HepG2 (cell line): ENCODE measurements at regions not wholly inside any gene's neighbourhood (a gene's known extent, or its start where the extent isn't known, plus 50 kb on each side); places are given as distances from the start of the nearest gene placed in this dataset.
"Not testable (repeated sequence)": the region's sequence is repeated elsewhere in the genome, so short reads cannot be mapped to it uniquely, and the experiment has no call there.

Experiments
- ATF5 ChIP-seq: sonication (generic); formaldehyde crosslinking; IDR thresholded peaks from 2 replicates; pipeline ENCODE4 v1.4.0; 2020; ENCODE audit warnings: mild to moderate bottlenecking, low read depth, missing genetic modification reagents
- CTCF ChIP-seq: sonication (generic); formaldehyde crosslinking; IDR thresholded peaks from 2 replicates; pipeline ENCODE4 v1.5.0; 2020; ENCODE audit warnings: mild to moderate bottlenecking, missing genetic modification reagents, moderate library complexity
- DDIT3 ChIP-seq: sonication (generic); formaldehyde crosslinking; IDR thresholded peaks from 2 replicates; pipeline ENCODE4 v1.4.0; 2020; ENCODE audit warnings: mild to moderate bottlenecking, missing genetic modification reagents
- GABPA ChIP-seq, 2 experiments: IDR thresholded peaks; 2 replicates each; pipeline ENCODE4 v1.6.1; 2011 to 2016; ENCODE audit warnings: low read depth in 2 of 2, low read length in 1 of 2, missing biosample characterization in 1 of 2, missing genetic modification characterization in 1 of 2
- IRF2 ChIP-seq: IDR thresholded peaks from 2 replicates; pipeline ENCODE4 v1.6.1; 2018; ENCODE audit warnings: missing genetic modification reagents, missing compliant biosample characterization
- MXD4 ChIP-seq: IDR thresholded peaks from 2 replicates; pipeline ENCODE4 v1.6.1; 2016; ENCODE audit warnings: mild to moderate bottlenecking, missing biosample characterization, missing genetic modification reagents
- RBFOX2 ChIP-seq: fragments of 200-400 bp; formaldehyde crosslinking; IDR thresholded peaks from 2 replicates; pipeline ENCODE4 v1.6.1; 2017; ENCODE audit warnings: low read depth, mild to moderate bottlenecking, low read length
- TAF1 ChIP-seq: sonication (generic); formaldehyde crosslinking; IDR thresholded peaks from 2 replicates; pipeline ENCODE4 v1.4.0; 2020; ENCODE audit warnings: missing genetic modification reagents
- TARDBP ChIP-seq: sonication (generic); formaldehyde crosslinking; IDR thresholded peaks from 2 replicates; pipeline ENCODE4 v1.8.0; 2022; ENCODE audit warnings: mild to moderate bottlenecking, missing genetic modification reagents
- USF2 ChIP-seq, 2 experiments: sonication (generic) in 1 of 2; formaldehyde crosslinking in 1 of 2; IDR thresholded peaks; 2 replicates each; pipeline versions ENCODE4 v1.5.1 to v1.6.1; 2011 to 2020; ENCODE audit warnings: borderline replicate concordance in 1 of 2, low read depth in 1 of 2, low read length in 1 of 2, mild to moderate bottlenecking in 1 of 2, missing genetic modification reagents in 1 of 2, moderate library complexity in 1 of 2
- ZBTB20 ChIP-seq: sonication (generic); formaldehyde crosslinking; IDR thresholded peaks from 2 replicates; pipeline ENCODE4 v1.8.1; 2023; ENCODE audit warnings: missing genetic modification reagents, low read depth, mild to moderate bottlenecking, borderline replicate concordance
- ZFP37 ChIP-seq: sonication (generic); formaldehyde crosslinking; IDR thresholded peaks from 2 replicates; pipeline ENCODE4 v1.4.0; 2020; ENCODE audit warnings: missing genetic modification reagents, borderline replicate concordance
- ZMAT5 ChIP-seq: sonication (generic); formaldehyde crosslinking; IDR thresholded peaks from 2 replicates; pipeline ENCODE4 v1.5.0; 2020; ENCODE audit warnings: mild to moderate bottlenecking, low read depth, missing genetic modification reagents, borderline replicate concordance

GRCh38 chr14:19052977-19053376 is 85.7 kb downstream of the POTEM start:
- TF ChIP-seq CTCF (CRISPR knock-in tag); TAF1 (CRISPR knock-in tag); TARDBP (CRISPR knock-in tag); MXD4; ZFP37 (CRISPR knock-in tag); DDIT3 (CRISPR knock-in tag); ZMAT5 (CRISPR knock-in tag); USF2 (IDR thresholded peaks at IDR 0.05; ENCODE audit: low read depth, low read length); USF2 (CRISPR knock-in tag; IDR thresholded peaks at IDR 0.05; ENCODE audit: borderline replicate concordance); IRF2 (CRISPR knock-in tag); ATF5 (CRISPR knock-in tag); ZBTB20 (CRISPR knock-in tag); GABPA (IDR thresholded peaks at IDR 0.05; ENCODE audit: low read depth, low read length); GABPA (CRISPR knock-in tag; IDR thresholded peaks at IDR 0.05; ENCODE audit: low read depth); RBFOX2: not testable (repeated sequence)
